ENCODE measurements at regions not wholly inside any gene's neighbourhood (a gene's known extent, or its start where the extent isn't known, plus 50 kb on each side); places are given as distances from the start of the nearest gene placed in this dataset.

DNA sequence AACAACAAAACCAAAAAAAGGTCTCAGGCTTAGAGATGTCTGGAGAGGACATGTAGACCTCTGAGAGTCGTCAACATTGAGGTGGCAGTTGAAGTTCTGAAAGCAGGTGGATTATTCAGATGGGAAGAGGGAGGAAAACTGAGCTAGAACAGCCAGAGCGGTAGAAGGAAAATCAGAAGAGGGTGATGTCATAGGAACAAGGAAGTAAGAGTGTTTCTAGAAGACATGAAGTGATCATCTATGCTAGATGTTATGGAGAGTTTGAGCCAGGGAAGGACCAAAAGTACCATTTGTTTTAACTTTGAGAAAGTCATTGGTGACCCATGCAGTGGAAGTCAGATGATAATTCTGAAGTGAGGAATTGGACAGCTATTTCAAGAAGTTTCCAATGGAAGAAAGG is 316.2 kb upstream of the RGS6 start:
- no peak for DNase-seq (ENCODE audit: low read depth)
- no peak overlapping the region for H3K4me3 ChIP-seq (ENCODE audit: low read depth, low read length)
- TF ChIP-seq POLR2A (IDR thresholded peaks at IDR 0.05; ENCODE audit: extremely low read depth, insufficient read length) (no peak), MYC (IDR thresholded peaks at IDR 0.05; ENCODE audit: low read depth, low read length) (no peak)
- TF ChIP-seq, protein P1, sequence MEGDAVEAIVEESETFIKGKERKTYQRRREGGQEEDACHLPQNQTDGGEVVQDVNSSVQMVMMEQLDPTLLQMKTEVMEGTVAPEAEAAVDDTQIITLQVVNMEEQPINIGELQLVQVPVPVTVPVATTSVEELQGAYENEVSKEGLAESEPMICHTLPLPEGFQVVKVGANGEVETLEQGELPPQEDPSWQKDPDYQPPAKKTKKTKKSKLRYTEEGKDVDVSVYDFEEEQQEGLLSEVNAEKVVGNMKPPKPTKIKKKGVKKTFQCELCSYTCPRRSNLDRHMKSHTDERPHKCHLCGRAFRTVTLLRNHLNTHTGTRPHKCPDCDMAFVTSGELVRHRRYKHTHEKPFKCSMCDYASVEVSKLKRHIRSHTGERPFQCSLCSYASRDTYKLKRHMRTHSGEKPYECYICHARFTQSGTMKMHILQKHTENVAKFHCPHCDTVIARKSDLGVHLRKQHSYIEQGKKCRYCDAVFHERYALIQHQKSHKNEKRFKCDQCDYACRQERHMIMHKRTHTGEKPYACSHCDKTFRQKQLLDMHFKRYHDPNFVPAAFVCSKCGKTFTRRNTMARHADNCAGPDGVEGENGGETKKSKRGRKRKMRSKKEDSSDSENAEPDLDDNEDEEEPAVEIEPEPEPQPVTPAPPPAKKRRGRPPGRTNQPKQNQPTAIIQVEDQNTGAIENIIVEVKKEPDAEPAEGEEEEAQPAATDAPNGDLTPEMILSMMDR (IDR thresholded peaks at IDR 0.05; ENCODE audit: low read depth, low read length) = no peak
- TF ChIP-seq, protein P2, sequence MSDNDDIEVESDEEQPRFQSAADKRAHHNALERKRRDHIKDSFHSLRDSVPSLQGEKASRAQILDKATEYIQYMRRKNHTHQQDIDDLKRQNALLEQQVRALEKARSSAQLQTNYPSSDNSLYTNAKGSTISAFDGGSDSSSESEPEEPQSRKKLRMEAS (IDR thresholded peaks at IDR 0.05; ENCODE audit: low read depth, low read length) = no peak

DNA sequence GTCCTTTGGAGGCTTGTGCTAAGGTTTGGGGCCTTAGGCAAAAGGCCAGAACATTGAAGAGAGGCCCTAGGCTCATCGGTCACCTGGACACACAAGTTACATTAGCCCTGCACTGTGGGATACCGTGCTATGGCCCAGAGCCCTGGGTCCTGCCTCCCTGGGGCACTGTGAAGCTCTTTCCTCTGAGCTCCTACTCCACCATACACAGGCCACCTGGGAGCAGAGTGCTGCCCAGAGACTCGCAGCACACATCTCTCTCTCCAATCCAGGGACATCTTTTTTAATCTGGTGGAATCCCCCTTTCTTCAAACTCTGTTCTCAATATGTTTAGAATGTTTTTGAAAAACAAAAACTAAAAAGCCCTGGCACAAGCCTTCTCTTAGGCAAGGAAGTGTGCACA is 314.2 kb upstream of the RGS6 start:
- no peak overlapping the region for H3K4me3 ChIP-seq (ENCODE audit: low read depth, low read length)
- TF ChIP-seq POLR2A (IDR thresholded peaks at IDR 0.05; ENCODE audit: extremely low read depth, insufficient read length) = no peak
- TF ChIP-seq, protein P2 (IDR thresholded peaks at IDR 0.05; ENCODE audit: low read depth, low read length) = no peak
- TF ChIP-seq, protein P1 (IDR thresholded peaks at IDR 0.05; ENCODE audit: low read depth, low read length) = no peak
- no peak for TF ChIP-seq MYC (IDR thresholded peaks at IDR 0.05; ENCODE audit: low read depth, low read length)
- DNase-seq (ENCODE audit: low read depth) = no peak

DNA sequence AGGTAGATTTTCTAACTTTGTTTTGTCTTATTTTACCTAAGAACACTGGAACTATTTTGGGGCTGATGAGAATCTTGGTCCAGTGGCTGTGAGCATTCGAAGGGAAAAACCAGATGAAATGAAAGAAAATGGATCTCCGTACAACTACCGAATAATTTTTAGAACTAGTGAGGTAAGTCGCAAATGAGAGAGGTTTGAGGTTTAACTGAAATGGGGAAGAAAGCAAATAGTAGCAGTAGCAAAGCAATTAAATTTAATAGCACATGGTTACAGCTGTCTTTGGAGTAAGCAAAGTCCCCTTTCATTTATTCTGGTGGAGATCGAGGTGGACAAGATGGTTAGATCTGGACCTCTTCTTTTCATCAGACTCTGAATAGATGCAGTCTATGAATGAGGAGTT is 313.5 kb upstream of the RGS6 start:
- DNase-seq (ENCODE audit: low read depth) = no peak
- no peak for TF ChIP-seq POLR2A (IDR thresholded peaks at IDR 0.05; ENCODE audit: extremely low read depth, insufficient read length)
- TF ChIP-seq, protein P1 (IDR thresholded peaks at IDR 0.05; ENCODE audit: low read depth, low read length) = no peak
- TF ChIP-seq, protein P2 (IDR thresholded peaks at IDR 0.05; ENCODE audit: low read depth, low read length) = no peak
- TF ChIP-seq MYC (IDR thresholded peaks at IDR 0.05; ENCODE audit: low read depth, low read length) = no peak
- H3K4me3 ChIP-seq (ENCODE audit: low read depth, low read length) = no peak overlapping the region

DNA sequence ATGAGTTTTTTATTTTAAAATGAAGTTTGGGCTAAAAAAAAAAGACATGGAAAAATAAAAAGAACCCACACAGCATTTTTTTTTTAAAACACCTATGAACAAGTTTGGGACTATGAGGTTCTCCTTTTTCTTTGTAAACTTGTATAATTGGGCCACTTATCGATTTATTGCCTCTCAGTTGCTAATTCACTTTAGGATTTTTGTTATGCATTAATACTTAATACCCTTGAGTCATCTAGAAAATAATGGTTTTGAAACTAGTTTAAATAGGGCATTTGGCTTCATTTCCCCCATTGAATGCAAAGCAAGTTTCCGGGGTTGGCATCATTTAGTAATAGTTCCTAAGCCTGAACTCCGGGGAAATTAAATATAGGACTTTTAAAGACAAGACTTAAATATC is 312.8 kb upstream of the RGS6 start:
- TF ChIP-seq, protein P2 (IDR thresholded peaks at IDR 0.05; ENCODE audit: low read depth, low read length) = no peak
- TF ChIP-seq, protein P1 (IDR thresholded peaks at IDR 0.05; ENCODE audit: low read depth, low read length) = no peak
- TF ChIP-seq MYC (IDR thresholded peaks at IDR 0.05; ENCODE audit: low read depth, low read length) (no peak), POLR2A (IDR thresholded peaks at IDR 0.05; ENCODE audit: extremely low read depth, insufficient read length) (no peak)
- DNase-seq (ENCODE audit: low read depth) = no peak

DNA sequence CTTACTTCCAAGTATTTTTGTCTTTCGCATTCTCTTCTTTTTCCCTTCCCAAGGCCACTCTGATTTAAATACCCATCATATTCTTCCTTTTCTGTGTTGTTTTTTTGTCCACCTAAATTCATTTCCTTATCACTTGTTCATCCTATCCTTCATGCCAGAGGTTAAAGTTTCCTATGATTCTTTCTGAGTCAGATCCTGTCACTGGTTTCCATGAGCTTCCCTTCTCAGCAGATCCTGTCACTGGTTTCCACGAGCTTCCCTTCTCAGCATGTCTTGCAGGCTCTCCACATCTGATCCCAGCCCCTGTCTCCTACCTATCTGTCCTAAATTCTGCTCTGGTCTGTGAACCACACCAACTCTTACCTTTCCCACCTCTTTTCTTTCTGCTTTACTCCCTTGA is 311.8 kb upstream of the RGS6 start:
- TF ChIP-seq MYC (IDR thresholded peaks at IDR 0.05; ENCODE audit: low read depth, low read length) = no peak
- TF ChIP-seq, protein P1 (IDR thresholded peaks at IDR 0.05; ENCODE audit: low read depth, low read length) = no peak
- TF ChIP-seq POLR2A (IDR thresholded peaks at IDR 0.05; ENCODE audit: extremely low read depth, insufficient read length) = no peak
- TF ChIP-seq, protein P2 (IDR thresholded peaks at IDR 0.05; ENCODE audit: low read depth, low read length) = no peak
- no peak for DNase-seq (ENCODE audit: low read depth)
- no peak overlapping the region for H3K4me3 ChIP-seq (ENCODE audit: low read depth, low read length)

More for the DNA sequence above, 312.8 kb upstream of the RGS6 start:
- H3K4me3 ChIP-seq (ENCODE audit: low read depth, low read length) = no peak overlapping the region

DNA sequence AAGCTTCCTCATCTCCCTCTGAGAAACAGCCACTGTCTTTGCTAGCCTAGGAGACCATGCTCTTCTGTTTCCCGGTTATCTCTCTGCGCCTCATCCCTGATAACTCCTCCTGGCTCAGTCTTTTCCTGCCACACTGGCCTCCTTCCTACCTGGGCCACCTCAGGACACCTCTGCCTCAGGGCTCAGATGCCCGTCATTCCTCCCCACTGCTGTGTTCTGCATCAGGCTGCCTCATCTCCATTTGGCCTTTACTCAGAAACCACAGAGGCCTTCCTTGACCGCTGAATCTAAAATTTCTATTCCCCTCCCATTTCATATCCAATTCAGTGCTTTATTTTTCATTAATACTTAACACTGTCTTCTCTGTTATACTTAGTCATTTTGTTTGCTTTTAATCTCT is 311.0 kb upstream of the RGS6 start:
- TF ChIP-seq, protein P2 (IDR thresholded peaks at IDR 0.05; ENCODE audit: low read depth, low read length) = no peak
- TF ChIP-seq POLR2A (IDR thresholded peaks at IDR 0.05; ENCODE audit: extremely low read depth, insufficient read length) (no peak), MYC (IDR thresholded peaks at IDR 0.05; ENCODE audit: low read depth, low read length) (no peak)
- TF ChIP-seq, protein P1 (IDR thresholded peaks at IDR 0.05; ENCODE audit: low read depth, low read length) = no peak
- H3K4me3 ChIP-seq (ENCODE audit: low read depth, low read length) = no peak overlapping the region
- no peak for DNase-seq (ENCODE audit: low read depth)

All from NB4 (cell line).